NAMALWA (cell line): ENCODE measurements at regions not wholly inside any gene's neighbourhood (a gene's known extent, or its start where the extent isn't known, plus 50 kb on each side); places are given as distances from the start of the nearest gene placed in this dataset.

Experiments used
- DNase-seq: peaks from one replicate; pipeline ENCODE4 v3.0.0-alpha.2; 2015; ENCODE audit warnings: low spot score

- no peak for DNase-seq
These were observed 991.5 kb downstream of the PCDH18 start for GRCh38 chr4:136540747-136541146.

DNA sequence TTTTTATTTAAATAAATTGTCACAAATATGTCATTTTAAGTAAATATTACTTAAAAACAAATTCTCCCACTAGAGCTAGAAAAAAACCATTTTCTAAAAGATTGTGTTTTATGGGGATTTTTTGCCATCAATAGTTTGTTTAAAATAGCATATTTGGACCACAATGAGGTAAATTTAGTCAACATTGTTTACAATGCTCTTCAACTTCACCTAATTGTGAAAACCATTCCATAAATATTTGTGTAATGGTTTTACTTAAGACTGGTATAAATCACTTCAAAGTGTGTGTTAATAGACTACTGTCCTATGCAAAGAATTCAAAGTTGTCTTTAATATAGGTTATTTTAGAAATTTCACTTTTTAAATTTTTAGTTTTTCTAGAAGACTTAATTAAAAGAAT, 1004.2 kb downstream of the PCDH18 start:
- no peak for DNase-seq

GRCh38 chr4:136526517-136526916, 1005.8 kb downstream of the PCDH18 start:
- DNase-seq, result no peak

DNA sequence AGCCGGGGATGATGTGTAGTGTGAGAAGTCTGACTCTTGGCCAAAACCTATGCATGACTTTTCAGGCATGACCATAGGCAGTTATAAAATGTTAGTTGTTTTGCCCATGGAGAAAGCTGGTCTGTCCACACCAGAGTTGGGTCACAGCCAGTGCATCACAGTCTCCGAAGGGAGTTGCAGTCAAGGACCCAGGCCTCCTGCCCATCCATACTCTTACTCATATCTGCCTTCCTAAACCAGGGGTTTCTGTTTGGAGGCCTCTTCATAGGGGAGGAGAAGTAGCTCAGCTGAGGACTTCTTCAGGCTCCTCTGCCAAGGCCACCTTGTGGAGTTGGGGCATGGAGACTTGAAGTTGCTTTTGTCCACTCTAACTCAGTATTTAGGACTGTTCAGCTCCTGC, 1008.3 kb downstream of the PCDH18 start:
- no peak for DNase-seq

DNA sequence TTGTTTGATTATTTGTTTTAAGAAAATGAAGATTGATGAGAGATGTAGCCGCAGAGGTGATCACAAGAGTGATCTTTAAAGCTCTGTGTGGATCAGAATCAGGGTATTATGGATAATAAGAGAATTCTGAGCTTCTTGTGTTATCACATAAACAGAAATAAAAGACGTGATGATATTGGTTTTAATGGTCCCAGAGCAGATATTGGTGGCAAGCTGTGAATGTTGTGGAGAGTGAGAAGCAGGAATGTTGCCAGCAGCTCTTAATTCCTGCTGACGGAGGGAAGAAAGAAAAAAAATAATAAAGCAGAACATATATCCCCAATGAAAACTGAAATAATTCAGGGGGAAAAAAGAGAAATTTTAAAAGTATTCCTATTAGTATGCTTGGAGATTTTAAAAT, 1015.9 kb downstream of the PCDH18 start:
- DNase-seq, result no peak

DNA sequence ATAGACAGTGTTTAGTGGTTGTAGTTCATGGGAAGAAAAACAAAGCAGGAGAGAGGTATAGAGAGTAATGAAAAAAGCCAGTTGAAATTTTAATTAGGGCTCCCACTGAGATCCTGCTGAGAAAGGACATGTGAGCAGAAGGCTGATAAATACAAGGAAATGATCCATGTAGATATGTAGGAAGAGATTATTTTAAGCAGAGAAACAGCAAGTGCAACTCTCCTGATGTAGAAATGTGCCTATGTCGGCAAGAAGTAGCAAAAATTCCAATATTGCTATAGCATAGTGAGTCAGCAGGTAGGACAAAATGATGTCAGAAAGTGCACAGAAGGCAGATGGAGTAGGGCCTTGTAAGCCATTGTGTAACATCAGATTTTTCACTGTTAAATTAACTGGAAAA, 1027.3 kb downstream of the PCDH18 start:
- no peak for DNase-seq

DNA sequence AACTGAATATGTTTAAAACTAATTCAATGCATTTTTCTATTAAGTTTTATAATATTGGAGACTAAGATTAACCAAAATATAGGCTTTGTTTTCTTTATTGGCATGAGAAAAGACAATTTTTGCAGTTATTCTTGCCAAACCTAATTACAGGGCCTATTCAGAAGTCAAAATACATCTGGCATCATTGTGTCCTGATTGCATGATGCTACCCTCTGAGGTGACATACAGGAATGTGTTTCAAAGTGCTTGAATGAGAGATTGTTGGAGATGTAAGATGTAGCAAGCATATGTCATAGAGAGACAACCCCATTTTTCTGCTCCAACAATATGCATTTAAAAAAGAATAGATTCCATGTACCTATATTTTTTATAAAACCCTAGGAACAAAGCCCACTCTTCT, 1036.4 kb downstream of the PCDH18 start:
- DNase-seq, result no peak

GRCh38 chr4:136495076-136495475, 1037.2 kb downstream of the PCDH18 start:
- DNase-seq, result no peak

DNA sequence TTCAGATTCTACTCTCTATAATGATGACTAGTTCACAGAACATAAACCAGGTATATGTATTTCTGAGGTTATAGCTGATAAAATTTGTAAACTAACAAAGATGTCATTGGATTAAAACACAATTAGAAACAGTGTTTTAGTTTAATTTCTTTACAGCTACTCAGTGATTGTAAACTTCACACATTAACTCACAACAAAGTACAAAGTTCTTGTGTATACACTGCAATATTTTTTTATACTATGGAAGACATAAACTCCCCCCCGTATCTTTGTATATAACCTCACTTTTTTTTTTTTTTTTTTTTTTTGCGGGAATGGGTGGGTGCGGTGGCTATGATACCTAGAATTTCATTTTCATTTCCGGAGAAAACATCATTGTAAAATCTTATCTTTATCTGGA, 1043.2 kb downstream of the PCDH18 start:
- DNase-seq, result no peak

- DNase-seq, result no peak
These were observed 1047.3 kb downstream of the PCDH18 start for GRCh38 chr4:136484996-136485395.

DNA sequence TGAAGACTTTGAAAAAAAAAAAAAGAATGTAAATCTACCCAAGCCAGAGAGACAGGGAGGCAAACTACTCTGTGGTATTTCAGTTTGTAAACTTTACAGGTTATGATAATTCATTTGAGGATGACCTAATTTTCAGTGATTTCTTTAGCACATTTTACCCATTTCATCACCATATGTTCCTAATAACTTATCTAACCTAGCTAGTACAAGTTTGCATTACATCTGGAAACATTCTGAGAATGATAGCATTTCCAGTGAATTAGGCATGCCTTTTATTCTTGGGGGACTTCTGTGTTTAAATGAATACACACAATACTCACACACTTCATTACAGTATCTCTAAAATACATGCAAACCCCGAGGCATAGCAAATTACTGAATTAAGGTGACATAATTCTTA, 1055.5 kb downstream of the PCDH18 start:
- DNase-seq, result no peak

GRCh38 chr4:136471051-136471450, 1061.2 kb downstream of the PCDH18 start:
- DNase-seq, result no peak

- no peak for DNase-seq
These were observed 1066.6 kb downstream of the PCDH18 start for GRCh38 chr4:136465691-136466090.

GRCh38 chr4:136463941-136464340, 1068.4 kb downstream of the PCDH18 start:
- no peak for DNase-seq

DNA sequence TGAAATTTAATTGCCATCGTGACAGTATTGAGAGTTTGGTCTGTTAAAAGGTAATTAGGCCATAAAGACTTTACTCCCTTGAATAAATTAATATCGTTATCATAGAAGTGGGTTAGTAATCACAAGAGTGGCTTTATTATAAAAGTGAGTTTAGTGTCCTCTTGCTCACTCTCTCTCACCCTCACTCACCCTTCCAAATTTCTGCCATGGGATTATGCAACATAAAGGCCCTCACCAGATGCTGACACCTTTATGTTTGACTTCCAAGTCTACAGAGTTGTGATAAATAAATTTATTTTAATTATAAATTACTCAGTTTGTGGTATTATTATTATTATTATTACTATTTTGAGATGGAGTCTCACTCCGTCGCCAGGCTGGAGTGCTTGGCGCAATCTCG, 1070.8 kb downstream of the PCDH18 start:
- DNase-seq, result no peak

GRCh38 chr4:136458326-136458725, 1074.0 kb downstream of the PCDH18 start:
- DNase-seq, result no peak

DNA sequence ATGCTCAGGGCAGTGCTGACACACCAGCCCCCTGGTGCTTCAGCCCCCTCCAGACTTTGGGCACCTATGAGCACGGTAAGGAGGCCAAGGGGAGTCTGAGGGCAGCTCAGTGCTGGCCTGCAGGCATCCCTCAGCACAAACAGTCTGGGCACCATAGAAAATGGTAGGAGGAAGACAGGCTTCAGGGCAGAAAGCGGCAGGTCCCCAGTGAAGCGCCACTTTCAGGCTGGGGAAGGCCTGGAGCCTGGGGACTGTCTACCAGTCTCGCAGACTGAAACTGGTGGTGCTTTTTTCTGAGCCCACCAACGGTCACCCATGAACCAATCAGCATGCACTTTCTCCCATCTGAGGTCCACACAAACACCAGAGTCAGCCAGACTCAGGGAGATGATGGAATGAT, 1074.7 kb downstream of the PCDH18 start:
- no peak for DNase-seq

- no peak for DNase-seq
These were observed 1075.3 kb downstream of the PCDH18 start for GRCh38 chr4:136457004-136457403.

GRCh38 chr4:136443006-136443405, 1089.3 kb downstream of the PCDH18 start:
- DNase-seq, result no peak

DNA sequence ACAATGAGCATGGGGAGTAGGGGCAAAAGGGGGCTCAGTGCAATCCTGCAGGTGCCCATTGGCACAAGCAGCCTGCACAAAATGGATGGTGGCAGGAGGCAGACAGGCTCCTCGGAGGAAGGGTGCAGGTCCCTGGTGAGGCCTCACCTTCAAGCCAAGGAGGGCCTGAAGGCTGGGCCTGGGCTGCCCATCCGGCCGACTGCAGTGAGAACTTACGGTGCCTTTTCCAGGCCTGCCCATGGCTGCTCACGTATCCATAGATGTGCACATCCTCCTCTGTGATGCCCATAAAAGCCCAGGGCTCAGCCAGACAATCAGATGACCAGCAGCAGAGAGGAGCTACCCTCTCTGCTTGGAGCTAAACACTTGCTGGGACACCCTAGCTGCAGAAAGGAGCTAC, 1089.8 kb downstream of the PCDH18 start:
- no peak for DNase-seq

GRCh38 chr4:136441629-136442282, 1090.5 kb downstream of the PCDH18 start:
- DNase-seq, result no peak

GRCh38 chr4:136438645-136439044, 1093.6 kb downstream of the PCDH18 start:
- DNase-seq, result no peak

DNA sequence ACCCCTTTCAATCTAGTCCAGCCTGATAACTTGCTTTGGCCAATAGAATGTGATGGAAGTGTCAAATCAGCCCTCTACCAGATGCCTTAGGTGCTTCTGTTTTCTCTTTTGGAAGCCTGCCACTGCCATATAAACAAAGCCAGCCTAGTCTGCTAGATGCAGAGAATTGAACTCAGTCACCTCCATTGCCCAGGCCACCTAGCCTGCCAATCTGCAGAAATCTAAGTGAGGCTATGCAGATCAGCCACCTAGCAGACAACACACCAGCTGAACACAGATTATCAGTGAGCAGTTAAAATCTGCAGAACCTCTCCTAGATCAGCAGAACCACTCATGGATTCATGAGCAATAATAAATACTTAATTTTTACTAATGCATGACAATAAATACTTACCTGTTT, 1108.2 kb downstream of the PCDH18 start:
- DNase-seq, result no peak

DNA sequence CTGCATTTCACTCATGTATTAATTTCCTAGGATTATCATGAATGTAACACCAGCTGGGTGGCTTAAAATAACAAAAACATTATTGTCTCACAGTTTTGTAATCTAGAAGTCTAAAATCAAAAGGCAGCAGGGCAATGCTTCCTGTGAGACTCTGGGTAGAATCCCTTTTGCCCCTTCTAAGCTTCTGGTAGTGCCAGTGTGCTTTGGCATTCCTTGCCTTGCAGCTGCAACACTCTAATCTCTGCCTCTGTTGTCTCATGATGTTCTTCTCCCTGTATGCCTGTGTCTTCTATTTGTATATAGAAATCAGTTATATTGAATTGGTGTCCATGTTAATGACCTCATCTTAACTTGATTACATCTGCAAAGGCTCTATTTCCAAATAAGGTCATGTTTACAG, 1117.3 kb downstream of the PCDH18 start:
- DNase-seq, result no peak

- DNase-seq, result no peak
These were observed 1119.6 kb downstream of the PCDH18 start for GRCh38 chr4:136412708-136413107.
